ENCODE measurements at regions not wholly inside any gene's neighbourhood (a gene's known extent, or its start where the extent isn't known, plus 50 kb on each side); places are given as distances from the start of the nearest gene placed in this dataset.

- H3K4me3 ChIP-seq (ENCODE audit: extremely low read depth in 1 of 4, insufficient read depth in 2 of 4, low read depth in 3 of 4, low read length in 4 of 4): no peak overlapping the region
- H3K79me2 ChIP-seq (ENCODE audit: control insufficient read depth in 1 of 2, insufficient read depth in 2 of 2, low read length in 2 of 2): no peaks in the 10 kb centered on the region
- no peak overlapping the region for H2AFZ ChIP-seq (ENCODE audit: low read length)
- H3K4ac ChIP-seq (replicated peaks; ENCODE audit: insufficient read length, low read depth, low read length): no peak overlapping the region
- no peaks in the 10 kb centered on the region for H3K27me3 ChIP-seq (replicated peaks in 1 of 4; ENCODE audit: control insufficient read depth in 3 of 4, extremely low read depth in 1 of 4, insufficient read depth in 3 of 4, low read length in 3 of 4)
- H3K4me2 ChIP-seq (ENCODE audit: insufficient read depth in 1 of 2, low read depth in 2 of 2, low read length in 2 of 2): no peak overlapping the region
- H3K23ac ChIP-seq (ENCODE audit: insufficient read length): no peak overlapping the region
- H2AK5ac ChIP-seq (ENCODE audit: low read depth, low read length): no peak overlapping the region
- POLR2A ChIA-PET (ENCODE audit: partially characterized antibody): no interaction called here
- H3K23me2 ChIP-seq (ENCODE audit: low read depth, low read length): no peaks in the 10 kb centered on the region
- no peak overlapping the region for H3K27ac ChIP-seq (ENCODE audit: low read depth, low read length)
- H3K56ac ChIP-seq (replicated peaks; ENCODE audit: insufficient read length, low read depth, low read length): no peak overlapping the region
- H2BK120ac ChIP-seq (replicated peaks; ENCODE audit: low read depth, low read length): no peak overlapping the region
- no peak overlapping the region for H2BK15ac ChIP-seq (ENCODE audit: low read length)
- H2BK20ac ChIP-seq (ENCODE audit: low read length): no peak overlapping the region
- no peaks in the 10 kb centered on the region for H3K4me1 ChIP-seq (replicated peaks in 1 of 4; ENCODE audit: control insufficient read depth in 3 of 4, insufficient read depth in 4 of 4, low read length in 3 of 4)
- H3K36me3 ChIP-seq (ENCODE audit: control insufficient read depth in 2 of 4, insufficient read depth in 4 of 4, low read length in 3 of 4): no peaks in the 10 kb centered on the region
- 94% methylated on average over 12 of the region's 12 CpGs; no CpG with 5 or more reads in 1 of the 2 experiments for WGBS, 2 experiments (ENCODE audit: extremely low coverage in 1 of 2, insufficient coverage in 1 of 2, insufficient read length in 1 of 2, insufficient replicate concordance in 2 of 2, low coverage in 1 of 2, low lambda C conversion rate in 2 of 2, missing lambda C conversion rate in 1 of 2)
- FAIRE-seq: no peak
- H4K20me1 ChIP-seq (replicated peaks in 1 of 2; ENCODE audit: control insufficient read depth in 1 of 2, insufficient read depth in 2 of 2, low read length in 2 of 2): no peaks in the 10 kb centered on the region
- H3K9me3 ChIP-seq (ENCODE audit: insufficient read depth in 2 of 2, low read depth in 1 of 2, low read length in 1 of 2): 0 out of 4 replicates have a peak, but pooled peaks cover 0 to 3% of the 10 kb centered on the region in 2 experiments
- no peak for DNase-seq (ENCODE audit: low read depth in 1 of 2, low spot score in 2 of 2)
- no peaks in the 10 kb centered on the region for H3K79me1 ChIP-seq (ENCODE audit: low read depth, low read length)
- no peak overlapping the region for H4K5ac ChIP-seq (ENCODE audit: insufficient read length, low read depth, low read length)
- H4K91ac ChIP-seq (replicated peaks; ENCODE audit: insufficient read length, low read length): no peak overlapping the region
- H3K9ac ChIP-seq (replicated peaks in 1 of 4; ENCODE audit: extremely low read depth in 1 of 4, low read depth in 3 of 4, low read length in 3 of 4): no peak overlapping the region
- CTCF ChIA-PET (ENCODE audit: partially characterized antibody): no interaction called here
- no peak overlapping the region for H4K8ac ChIP-seq (ENCODE audit: extremely low read depth, insufficient read depth, low read length)
- no peak overlapping the region for H2BK12ac ChIP-seq (ENCODE audit: low read depth, low read length)
- no peak overlapping the region for H3K14ac ChIP-seq (ENCODE audit: insufficient read length)
- H2BK5ac ChIP-seq (ENCODE audit: low read depth, low read length): no peak overlapping the region
- H3K18ac ChIP-seq (ENCODE audit: extremely low read depth, low read length): no peak overlapping the region
- no peak for TF ChIP-seq NRF1 (IDR thresholded peaks at IDR 0.05; ENCODE audit: low read depth, low read length)
- no peak for TF ChIP-seq EP300 (IDR thresholded peaks at IDR 0.05; ENCODE audit: borderline replicate concordance in 1 of 2, low read depth in 2 of 2, low read length in 2 of 2)
- TF ChIP-seq ATF2 (IDR thresholded peaks at IDR 0.05; ENCODE audit: low read length): no peak
- TF ChIP-seq CBX8 (IDR thresholded peaks at IDR 0.05; ENCODE audit: borderline replicate concordance, low read depth, low read length): no peak
- no peak for TF ChIP-seq BCL11A (IDR thresholded peaks at IDR 0.05; ENCODE audit: low read depth in 2 of 2, low read length in 2 of 2)
- TF ChIP-seq SIX5 (IDR thresholded peaks at IDR 0.05; ENCODE audit: low read depth, low read length): no peak
- no peak for TF ChIP-seq GABPA (IDR thresholded peaks at IDR 0.05; ENCODE audit: borderline replicate concordance, insufficient read depth, low read length)
- no peak for TF ChIP-seq SRF (IDR thresholded peaks at IDR 0.05; ENCODE audit: low read depth, low read length)
- no peak for TF ChIP-seq NANOG (IDR thresholded peaks at IDR 0.05; ENCODE audit: insufficient read depth, low read depth, low read length, poor library complexity, severe bottlenecking)
- no peak for TF ChIP-seq SIN3A (conservative IDR thresholded peaks at IDR 0.05 in 1 of 2, IDR thresholded peaks at IDR 0.05 in 1 of 2; ENCODE audit: low read depth in 1 of 2, low read length in 2 of 2)
- no peak for TF ChIP-seq CBX5 (IDR thresholded peaks at IDR 0.05; ENCODE audit: low read depth, low read length)
- no peak for TF ChIP-seq RXRA (IDR thresholded peaks at IDR 0.05; ENCODE audit: insufficient read depth, low read depth, low read length)
- TF ChIP-seq TCF12 (IDR thresholded peaks at IDR 0.05; ENCODE audit: low read depth, low read length): no peak
Observed at GRCh38 chr13:103931885-103932284, 865.7 kb upstream of the SLC10A2 start.
